HUDEP-2 (cell line): ENCODE measurements at regions not wholly inside any gene's neighbourhood (a gene's known extent, or its start where the extent isn't known, plus 50 kb on each side); places are given as distances from the start of the nearest gene placed in this dataset.
"Not testable (repeated sequence)": the region's sequence is repeated elsewhere in the genome, so short reads cannot be mapped to it uniquely, and the experiment has no call there.

Experiments used
- DNase-seq, 76 experiments: peaks; one replicate each; lab custom pipeline; 2025; ENCODE audit not compliant: unreplicated experiment in 76 of 76; lab: John Stamatoyannopoulos, UW

DNA sequence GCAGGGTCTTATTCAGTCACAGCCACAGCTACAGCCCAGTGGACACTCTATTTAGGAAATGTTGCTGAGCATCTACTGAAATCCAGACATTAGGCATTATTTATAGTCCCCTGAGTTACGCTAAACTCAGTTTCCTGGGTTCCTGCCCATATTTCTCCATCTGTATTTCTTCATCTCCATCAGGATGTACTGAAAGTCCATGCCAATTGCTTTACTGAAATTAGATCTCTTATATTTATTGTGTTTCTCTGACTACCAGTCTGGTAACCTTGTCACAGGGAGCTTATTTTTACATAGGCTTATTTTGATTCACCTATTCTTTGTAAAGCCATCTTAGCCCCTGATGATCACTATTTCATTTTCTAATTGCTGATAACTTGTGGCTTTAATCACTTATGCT, 223.9 kb downstream of the TLE3 start:
- DNase-seq, result no peak

DNA sequence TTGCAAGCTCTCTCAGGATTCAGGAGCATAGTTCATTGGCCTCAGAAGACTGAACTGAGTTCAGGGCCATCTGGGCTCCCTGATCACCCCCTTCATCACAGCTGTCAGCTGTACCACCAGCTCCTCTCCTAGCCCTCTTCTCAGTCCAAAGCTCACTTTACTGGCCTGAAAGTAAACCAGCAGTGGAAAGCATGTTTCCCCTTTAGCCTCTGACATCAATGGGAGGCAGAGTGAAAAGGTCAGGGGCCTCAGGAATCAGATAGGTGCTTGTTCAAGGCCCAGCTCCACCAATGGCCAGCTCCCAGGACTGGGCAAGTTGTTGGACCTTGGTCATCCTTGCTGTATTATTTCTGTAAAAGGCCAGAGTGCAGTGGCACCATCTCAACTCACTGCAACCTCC, 223.4 kb downstream of the TLE3 start:
- no peak for DNase-seq

DNA sequence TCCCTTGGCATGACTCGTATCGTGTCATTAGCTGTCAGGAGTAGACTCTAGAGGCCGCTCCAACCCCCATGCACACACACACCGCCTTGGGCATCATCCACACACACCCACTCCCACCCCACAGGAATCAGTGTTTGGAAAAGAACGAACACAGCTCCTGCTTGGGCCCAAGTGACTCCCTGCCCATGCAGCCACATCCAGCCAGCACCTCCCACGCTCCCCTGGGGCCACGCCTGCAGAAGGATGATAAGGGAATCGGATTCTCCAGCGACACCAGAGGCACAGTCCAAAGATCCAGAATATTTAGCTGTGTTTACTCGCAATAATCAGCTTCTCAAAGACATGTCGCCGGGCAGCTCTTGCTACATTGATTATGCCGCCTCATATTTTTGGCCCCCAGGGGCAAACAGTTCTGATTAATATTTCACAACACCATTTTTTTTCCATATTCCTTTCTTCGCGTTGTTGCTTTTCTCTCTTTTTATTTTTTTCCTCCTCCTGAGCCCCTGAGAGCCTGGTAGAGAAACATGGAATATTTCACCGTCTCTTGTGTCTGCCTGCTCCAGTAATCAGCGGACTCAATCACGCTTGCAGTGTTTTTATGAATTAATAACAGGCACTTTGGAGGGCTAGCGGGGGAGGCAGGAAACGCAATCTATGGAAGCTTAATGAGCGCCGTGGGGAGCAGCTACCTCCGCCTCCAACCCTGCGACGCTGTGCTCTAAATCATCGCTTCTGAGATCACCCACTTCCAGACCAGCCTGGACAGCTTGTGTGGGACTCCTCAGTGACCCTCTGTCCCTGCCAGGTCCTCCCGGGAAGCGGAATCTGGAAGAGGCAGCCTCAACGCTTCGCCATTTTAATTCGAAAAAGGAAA, 221.4 kb downstream of the TLE3 start:
- DNase-seq, result peak in 2 of 76 experiments; percentile 5 to 13

DNA sequence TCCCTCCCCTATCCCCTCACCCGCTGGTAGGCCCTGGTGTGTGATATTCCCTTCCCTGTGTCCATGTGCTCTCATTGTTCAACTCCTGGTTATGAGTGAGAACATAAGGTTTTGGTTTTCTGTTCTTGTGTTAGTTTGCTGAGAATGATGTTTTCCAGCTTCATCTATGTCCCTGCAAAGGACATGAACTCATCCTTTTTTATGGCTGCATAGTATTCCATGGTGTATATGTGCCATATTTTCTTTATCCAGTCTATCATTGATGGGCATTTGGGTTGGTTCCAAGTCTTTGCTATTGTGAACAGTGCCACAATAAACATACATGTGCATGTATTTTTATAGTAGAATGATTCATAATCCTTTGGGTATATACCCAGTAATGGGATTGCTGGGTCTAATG, 217.8 kb downstream of the TLE3 start:
- not testable (repeated sequence) for DNase-seq

DNA sequence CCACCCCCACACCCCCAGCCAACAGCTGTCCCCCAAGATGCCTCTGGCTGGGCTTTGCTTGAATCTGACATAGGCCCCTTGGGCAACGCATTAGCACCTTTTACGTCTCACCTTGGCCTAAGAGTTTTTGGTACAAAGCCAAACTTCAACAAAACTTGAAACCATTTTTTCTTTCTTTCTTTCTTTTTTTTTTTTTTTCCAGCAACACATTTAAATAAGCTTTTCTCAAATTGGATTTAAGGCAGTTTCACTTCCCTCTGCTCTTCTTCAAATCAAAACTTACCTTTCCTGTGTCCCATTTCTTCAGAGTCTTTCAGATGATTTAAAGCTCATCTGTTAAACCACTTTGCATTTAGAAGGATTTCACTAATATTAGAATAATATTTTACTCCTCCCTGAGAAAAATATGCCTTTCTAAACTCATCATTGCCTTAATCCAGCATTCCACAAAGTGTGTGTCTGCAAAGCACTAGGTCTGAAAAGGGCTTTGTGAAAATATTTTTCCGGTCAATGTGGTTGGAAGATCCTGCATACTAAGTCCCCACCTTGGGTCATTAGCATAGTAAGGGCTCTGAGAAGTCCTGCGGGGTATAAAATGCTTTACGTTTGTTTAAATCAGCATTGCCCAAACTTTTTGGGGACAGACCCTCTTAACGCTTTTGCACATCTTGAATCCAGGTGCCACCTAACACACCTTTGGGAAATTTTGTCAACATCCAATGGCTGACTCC, 217.0 kb downstream of the TLE3 start:
- no peak for DNase-seq

DNA sequence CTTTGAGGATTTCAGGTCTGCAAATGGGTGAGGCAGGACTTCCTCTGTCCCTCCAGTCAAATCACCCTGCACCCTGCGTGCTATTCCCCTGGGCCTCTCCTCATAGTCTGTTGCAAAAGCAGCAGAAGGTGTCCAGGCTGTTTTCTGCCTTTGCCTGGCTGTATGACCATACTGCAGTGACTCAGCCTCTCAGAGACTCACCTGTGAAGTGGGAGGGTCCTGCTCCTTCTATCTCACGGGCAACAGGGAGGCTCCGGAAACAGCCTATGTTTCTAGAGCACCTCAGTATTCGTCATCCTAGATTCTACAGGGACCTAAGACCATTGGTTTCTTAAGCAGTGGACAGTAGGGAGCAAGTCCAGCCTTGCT, 216.4 kb downstream of the TLE3 start:
- DNase-seq, result no peak

DNA sequence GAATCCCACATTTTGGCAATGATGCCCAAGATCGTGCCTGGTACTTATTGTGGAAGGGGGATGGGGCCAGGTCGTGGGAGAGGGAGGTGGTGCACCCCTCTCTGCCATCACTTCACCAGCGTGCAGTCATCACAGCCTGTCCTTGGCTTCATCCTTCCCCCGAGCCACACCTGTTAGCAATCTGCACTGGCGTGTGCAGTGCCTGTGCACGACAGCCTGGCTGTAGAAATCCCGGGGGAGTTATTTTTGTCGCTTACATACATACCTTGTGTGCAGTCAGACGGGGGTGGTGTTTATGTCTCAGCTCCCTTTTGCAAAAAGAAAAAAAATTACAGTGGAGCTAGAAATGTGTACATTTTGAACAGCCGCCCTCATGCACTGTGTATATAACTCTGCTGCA, 216.0 kb downstream of the TLE3 start:
- no peak for DNase-seq

DNA sequence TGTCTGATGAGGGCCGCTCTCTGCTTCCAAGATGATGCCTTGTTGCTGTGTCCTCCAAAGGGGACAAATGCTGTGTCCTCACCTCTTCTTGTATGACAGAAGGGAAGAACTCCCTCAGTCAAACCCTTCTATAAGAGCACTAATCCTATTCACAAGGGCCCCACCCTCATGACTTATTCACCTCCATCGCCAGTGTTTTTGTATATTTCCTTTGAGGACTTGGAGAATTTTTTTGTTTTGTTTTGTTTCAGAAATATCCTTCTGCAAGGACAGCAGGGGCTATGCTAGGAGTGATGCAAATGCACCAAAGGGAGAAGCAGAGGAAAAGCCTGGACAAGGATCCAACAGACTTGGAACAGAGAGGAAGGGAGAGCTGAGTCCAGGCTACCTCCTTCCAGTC, 214.4 kb downstream of the TLE3 start:
- no peak for DNase-seq

DNA sequence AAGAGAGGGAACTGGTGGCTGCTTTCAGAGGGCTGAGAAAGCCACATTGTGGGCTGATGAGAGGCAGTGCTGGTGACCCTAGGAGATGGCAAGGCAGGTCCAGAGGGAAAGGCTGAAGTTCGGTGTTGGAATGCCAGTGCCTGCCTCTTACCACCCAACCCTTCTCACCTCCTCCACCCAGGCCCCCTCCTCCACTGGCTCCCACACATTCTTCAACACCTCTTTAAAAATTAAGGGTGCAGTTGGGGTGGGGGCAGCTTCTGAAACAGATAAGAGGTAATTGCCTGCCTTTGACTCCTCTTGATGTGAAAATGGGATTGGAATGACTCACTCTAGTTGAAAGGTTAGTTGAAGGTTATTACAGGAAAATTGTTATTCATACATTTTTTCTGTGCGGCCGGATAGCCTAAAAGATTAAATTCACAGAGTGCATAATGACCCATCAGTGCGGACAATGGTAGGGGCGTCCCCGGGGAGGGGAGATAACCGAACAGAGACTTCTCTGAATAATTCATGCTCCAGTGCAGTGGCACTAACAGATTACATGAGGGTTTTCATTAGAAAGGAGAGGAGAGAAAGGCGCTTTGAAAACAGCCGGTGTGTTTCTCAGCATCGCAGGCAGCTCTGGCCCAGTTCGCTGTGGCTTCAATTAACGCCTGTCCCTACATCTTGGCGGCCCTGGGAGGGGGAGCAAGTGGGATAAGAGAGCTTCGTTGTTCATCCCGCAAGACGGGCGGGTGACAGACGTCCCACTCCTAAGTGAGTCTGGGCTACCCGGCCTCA, 212.4 kb downstream of the TLE3 start:
- DNase-seq, result no peak

DNA sequence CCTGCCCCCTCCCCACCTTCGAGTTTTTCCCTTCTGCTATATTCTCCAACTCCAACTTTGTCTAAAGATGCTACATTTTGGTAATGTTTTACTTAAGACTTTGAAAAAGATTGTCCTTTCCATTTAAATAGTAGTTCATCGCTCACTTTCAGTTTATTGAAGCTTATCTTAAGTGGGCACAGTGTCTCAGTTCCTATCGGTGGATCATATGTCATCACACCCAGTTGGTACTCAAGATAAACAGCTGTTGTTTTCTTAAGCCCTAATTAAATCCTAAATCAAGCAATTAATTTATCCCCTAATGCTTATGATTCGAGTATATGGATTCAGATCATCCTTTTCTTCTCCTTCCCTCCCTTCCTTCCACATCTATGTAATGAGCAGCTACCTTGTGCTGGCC, 210.7 kb downstream of the TLE3 start:
- peak in 3 of 76 experiments; percentile 1 to 9 (median 6) for DNase-seq

DNA sequence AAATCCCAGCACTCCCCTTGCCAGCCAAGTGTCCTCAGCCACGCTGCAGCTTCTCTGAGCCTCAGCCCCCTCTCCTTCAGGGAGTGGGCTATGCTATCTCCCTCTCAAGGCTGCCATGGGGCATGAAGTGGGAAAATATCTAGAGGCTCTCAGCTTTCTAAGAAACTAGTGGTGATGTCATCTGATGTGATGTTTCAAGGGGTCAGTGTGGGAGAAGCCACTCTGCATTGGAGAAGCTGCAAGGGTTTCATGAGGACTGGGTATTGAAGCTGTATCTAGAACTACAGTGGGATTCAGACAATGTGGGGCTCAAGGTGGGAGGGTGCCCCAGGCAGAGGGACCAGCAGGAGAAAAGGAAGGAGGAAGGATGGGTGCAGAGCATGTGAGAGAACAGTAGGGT, 210.2 kb downstream of the TLE3 start:
- no peak for DNase-seq

DNA sequence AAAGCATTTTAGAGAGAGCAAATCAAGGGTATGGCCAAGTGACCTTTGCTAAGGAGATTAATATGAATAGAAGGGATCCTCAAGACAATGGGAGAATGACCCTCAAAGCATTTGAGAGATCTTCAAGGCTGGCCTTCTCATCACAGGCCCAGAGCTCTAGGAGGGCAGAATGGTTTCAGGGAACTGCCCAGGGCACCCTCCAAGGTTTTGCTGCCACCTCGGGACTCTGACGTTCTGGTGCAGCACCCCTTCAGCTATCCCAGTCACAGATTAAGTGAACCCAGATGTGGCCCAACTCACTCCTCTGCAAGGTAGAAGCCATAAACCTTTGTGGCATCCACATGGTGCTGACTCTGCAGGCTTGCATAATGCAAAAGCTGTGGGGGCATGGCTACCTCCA, 209.3 kb downstream of the TLE3 start:
- DNase-seq, result no peak

DNA sequence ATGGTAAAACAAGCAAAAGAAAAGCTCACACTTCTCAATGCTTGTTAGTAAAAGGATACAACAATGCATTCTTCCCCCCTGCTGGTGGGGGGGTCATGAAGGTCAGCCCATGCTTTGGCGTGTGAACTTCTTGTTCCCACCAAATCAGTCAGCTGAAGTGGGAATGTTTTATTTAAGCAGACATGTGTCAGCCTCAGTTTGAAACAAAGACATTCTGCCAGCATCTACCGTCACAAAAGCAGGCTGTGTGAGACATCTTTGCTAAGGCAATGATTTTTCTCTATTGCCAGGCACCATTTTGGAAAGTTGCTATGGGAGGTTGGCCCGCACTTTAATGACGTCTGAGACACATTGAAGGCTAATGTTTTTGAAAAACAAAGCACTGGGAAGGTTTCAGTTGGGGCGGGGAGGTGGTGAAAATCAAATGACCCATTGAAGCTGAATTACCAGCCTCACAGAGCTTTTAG, 206.6 kb downstream of the TLE3 start:
- DNase-seq, result no peak

DNA sequence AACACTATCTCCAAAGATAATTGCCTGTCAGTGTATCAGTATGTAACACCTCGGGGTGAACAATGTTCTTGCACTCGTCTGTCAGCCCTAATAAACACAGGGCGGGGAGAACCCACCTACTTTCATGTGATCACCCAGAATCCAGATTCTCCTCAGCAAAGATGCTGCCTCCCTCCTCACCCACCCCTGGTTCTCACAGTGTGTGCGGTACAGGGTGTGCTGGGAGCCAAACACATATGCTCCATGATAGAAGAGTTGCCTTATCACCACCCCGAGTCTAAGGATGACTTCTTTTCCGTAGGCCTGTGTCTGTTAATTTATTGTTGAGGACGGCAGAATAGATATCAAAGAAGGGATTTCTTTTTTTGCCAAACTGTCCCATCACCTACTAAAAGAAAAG, 206.1 kb downstream of the TLE3 start:
- no peak for DNase-seq

DNA sequence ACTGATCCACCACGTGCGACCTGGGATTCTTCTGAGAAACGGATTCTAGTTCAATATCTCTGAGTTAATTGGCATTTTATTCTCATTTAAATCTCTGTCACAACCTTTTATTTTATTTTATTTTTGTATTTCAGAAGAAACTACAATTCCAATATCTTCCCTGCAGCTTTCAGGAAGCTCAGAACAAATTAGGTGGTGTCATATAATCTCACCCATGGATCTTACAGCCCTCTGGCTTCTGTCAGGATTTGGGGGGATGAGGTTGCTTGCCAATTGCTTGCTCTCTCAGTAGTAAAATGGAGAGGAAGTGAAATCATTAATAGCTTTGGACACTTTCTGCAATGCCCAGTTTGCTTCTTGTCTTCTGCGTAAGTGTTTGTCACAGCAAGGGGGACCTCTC, 205.4 kb downstream of the TLE3 start:
- no peak for DNase-seq

DNA sequence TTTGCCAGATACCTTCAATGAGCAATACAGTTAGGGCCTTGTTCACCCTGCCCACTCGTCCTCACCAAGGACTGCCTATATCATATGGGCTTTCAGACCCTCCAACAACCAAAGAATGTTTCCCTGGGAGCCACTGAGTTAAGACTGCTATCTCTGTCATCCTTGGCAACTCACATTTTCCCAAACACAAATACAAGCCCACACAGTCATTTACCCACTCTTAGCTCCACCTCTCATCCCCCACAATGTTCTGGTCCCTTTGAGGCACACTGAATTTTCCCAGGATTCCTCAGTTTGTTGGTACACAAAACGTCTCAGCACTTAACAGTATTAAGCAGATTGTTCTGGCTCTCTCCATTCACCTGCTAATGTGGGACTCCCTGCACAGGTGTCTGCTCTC, 204.6 kb downstream of the TLE3 start:
- DNase-seq, result no peak

DNA sequence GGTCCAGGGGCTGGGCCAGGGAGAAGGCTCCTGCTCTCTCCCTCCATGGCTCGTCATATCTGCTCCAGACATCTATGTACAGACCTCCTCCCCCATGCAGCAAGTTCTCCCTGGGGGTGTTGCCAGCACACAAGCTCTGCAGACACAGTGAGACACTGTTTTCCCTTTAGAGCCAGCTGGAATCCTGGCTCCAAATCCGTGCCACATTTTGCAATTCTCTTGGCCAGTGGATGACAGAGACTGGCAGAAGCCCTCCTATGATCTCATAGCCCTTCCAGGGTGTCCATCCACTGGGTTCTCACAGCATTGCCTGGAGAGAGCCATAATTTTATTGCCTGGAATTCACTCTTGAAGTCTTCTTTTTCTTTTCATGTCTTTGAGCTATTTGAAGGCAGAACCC, 203.9 kb downstream of the TLE3 start:
- DNase-seq, result no peak

DNA sequence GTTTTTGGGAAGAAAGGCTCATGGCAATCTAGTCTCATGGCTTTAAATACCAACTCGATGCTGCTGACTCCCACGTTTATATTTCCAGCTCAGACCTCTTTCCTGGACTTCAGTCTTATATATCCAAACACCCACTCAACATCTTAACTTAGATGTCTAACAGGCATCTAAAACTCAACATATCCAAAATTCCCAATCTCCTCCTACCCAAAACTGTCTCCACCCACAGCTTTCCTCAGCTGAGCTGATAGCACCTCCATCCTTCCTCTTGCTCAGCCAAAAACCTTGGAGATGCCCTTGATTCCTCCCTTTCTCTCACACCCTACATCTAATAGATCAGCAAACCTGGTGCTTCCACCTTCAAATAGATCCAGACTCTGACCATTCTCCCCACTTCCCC, 202.5 kb downstream of the TLE3 start:
- no peak for DNase-seq

DNA sequence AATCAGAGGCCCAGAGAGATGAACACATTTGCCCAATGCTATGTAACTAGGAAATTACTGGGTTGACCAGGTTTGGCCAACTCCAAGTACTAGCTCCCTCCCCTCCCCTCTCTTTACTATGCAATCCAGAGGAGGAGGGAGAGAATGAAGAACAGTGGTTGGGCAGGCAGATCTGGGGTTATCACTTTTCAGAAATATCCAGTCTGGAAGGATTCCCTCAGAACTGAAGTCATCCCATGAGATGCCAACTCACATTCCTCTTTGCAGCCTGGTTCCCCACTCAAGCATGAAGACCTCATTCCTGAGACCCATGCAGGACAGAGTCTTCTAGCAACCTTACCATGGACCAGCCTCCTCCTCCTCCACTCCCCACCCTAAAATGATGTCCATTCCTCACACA, 201.1 kb downstream of the TLE3 start:
- no peak for DNase-seq

DNA sequence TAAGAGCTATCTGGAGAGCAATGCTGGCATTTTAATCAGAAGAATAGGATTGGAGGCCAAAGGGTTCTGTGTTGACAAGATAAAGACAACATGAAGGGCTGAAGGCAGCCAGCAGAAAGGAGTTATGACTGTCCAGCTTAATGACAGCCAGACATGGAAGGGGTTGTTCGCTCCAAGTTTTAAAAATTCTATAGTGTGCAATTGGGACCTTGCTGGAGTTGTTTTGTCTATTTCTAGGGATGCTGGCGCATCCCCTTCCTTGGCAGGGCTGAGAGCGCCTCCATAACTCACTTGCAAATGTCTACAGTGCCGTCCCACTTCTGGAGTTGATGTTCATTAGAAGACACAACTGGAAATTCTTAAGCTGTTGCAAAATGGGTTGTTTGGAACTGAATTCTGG, 200.7 kb downstream of the TLE3 start:
- no peak for DNase-seq

DNA sequence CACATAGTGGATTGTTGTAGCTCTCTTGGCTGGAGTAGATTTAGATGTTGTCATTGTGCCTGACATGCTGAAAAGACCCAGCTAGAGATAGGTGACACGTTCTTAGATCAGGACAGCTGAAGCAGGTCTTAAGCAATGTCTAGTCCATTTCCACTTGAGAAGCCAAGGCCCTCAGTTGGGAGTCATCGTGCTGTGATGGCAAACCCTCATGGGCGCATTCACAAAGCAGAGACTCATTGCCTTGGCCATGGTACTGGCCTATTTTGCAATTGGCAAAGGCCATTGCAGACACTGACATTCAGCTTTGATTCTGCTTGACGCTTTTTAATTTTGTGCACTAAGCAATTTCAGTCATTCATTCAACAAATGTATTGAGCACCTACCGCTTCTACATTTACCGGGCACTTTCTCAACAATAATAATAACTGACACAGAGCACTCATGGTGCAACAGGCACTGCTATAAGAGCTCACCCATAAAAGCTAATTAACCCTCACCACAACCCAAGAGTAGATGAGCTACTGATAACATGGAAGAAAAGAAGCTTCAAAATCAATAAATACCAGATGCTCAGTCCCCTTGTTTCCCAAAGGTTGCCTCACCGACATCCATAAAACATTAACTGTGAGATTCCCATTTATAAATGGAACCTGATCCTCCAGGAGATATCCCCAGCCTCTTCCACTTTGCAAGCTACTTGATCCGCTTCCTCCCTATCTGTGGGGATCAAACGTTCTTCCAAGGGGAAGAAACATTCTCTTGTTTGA, 200.1 kb downstream of the TLE3 start:
- no peak for DNase-seq
